ENCODE measurements at regions not wholly inside any gene's neighbourhood (a gene's known extent, or its start where the extent isn't known, plus 50 kb on each side); places are given as distances from the start of the nearest gene placed in this dataset.

DNA sequence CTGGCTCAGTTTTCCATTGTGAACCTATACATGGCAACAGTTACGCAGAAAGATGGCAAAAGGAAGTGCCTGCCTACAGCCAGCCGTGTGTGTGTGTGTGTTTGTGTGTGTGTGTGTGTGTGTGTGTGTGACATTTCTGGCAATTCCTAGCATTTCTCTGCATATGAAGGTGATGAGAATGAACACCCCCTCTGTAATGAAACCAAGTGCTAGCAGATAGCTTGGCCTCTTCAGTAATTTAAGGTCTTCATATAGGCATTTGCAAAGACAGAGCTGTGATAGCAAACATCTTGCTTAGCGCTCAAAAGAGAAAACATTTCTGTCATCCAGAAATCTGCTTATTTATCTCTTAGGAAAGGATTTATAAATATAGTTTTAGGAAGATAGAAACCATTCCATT is 389.1 kb downstream of the AACS start:
- Histone ChIP-seq H3K9me3 (no peaks in the 10 kb centered on the region), H3K36me3 (no peaks in the 10 kb centered on the region), H3K4me1 (no peaks in the 10 kb centered on the region), H3K27me3 (no peaks in the 10 kb centered on the region), H3K27ac (no peak overlapping the region), H3K4me3 (no peak overlapping the region)
- ATAC-seq (no peak), DNase-seq (no peak)
- TF ChIP-seq, protein P1, sequence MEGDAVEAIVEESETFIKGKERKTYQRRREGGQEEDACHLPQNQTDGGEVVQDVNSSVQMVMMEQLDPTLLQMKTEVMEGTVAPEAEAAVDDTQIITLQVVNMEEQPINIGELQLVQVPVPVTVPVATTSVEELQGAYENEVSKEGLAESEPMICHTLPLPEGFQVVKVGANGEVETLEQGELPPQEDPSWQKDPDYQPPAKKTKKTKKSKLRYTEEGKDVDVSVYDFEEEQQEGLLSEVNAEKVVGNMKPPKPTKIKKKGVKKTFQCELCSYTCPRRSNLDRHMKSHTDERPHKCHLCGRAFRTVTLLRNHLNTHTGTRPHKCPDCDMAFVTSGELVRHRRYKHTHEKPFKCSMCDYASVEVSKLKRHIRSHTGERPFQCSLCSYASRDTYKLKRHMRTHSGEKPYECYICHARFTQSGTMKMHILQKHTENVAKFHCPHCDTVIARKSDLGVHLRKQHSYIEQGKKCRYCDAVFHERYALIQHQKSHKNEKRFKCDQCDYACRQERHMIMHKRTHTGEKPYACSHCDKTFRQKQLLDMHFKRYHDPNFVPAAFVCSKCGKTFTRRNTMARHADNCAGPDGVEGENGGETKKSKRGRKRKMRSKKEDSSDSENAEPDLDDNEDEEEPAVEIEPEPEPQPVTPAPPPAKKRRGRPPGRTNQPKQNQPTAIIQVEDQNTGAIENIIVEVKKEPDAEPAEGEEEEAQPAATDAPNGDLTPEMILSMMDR (IDR thresholded peaks at IDR 0.05): no peak
- WGBS (ENCODE audit: insufficient coverage, low coverage, low lambda C conversion rate, missing lambda C conversion rate): 58% methylated on average over 3 of the region's 3 CpGs
- intact Hi-C loops (cut with DNase I): no loop called here

DNA sequence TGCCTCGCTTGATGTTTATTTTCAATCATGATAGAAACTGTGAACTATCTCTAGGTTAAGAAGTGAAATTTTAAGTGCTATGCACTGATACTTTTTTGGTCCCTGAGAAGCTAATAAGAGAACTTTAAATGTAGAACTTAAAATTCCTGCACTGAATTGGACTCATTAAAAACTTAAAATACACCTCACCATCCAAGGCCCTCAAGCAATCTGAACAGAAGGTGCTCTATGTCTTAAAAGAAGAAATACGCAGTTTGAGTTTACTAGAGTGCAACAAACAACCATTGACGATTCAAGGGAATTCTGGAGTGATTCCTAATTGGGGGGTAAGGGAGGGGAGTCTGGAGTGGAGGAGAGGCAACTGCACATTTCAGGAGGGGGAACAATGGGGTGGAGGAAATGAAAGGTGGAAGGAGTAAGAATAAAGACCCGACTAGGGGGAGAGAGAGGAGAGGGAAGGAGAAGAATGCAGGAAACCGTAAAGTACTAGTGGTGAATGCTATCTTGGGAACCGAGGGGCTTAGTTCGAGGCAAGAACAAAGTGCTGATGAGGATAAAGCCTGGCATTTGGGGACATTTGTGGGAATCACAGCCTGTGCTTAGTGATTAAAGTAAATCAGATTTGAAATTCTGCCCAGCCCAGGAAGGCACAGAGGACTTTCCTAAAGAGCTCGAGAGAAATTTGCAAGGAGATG is 389.7 kb downstream of the AACS start:
- Histone ChIP-seq H3K9me3 (no peaks in the 10 kb centered on the region), H3K27me3 (no peaks in the 10 kb centered on the region), H3K4me1 (no peaks in the 10 kb centered on the region), H3K36me3 (no peaks in the 10 kb centered on the region), H3K27ac (no peak overlapping the region), H3K4me3 (no peak overlapping the region)
- no peak for TF ChIP-seq POLR2A (IDR thresholded peaks at IDR 0.05)
- TF ChIP-seq, protein P1 (IDR thresholded peaks at IDR 0.05): no peak
- WGBS (ENCODE audit: insufficient coverage, low coverage, low lambda C conversion rate, missing lambda C conversion rate): 27% methylated on average over 8 of the region's 8 CpGs
- DNase-seq: no peak
- no peak for ATAC-seq
- intact Hi-C loops (cut with DNase I): no loop called here

DNA sequence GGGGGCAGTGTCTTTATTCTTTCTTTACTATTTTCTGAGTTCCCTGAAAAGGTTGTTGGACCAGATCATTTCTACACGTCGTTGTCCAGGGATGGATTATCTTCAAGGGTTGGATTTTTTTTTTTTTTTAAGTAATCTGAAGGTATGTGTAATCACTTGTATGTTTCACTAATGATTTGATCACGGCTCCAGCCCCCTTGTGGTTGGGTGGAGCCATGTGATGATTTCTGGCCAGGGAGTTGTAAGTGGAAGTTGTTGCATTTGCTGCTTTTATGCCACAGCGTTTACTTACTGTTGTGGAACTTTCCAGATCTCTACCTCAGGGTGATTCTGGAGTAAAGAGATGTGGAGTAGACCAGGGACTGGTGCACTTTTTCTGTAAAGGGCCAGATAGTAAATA is 390.3 kb downstream of the AACS start:
- 53% methylated on average over 4 of the region's 4 CpGs for WGBS (ENCODE audit: insufficient coverage, low coverage, low lambda C conversion rate, missing lambda C conversion rate)
- no peaks in the 10 kb centered on the region for H3K36me3 ChIP-seq
- no peaks in the 10 kb centered on the region for H3K4me1 ChIP-seq
- DNase-seq (no peak), ATAC-seq (no peak)
- no peak for TF ChIP-seq POLR2A (IDR thresholded peaks at IDR 0.05)
- TF ChIP-seq, protein P1 (IDR thresholded peaks at IDR 0.05): no peak
- intact Hi-C loops (cut with DNase I): no loop called here
- no peak overlapping the region for H3K4me3 ChIP-seq
- H3K27me3 ChIP-seq: no peaks in the 10 kb centered on the region
- H3K9me3 ChIP-seq: no peaks in the 10 kb centered on the region
- H3K27ac ChIP-seq: no peak overlapping the region

DNA sequence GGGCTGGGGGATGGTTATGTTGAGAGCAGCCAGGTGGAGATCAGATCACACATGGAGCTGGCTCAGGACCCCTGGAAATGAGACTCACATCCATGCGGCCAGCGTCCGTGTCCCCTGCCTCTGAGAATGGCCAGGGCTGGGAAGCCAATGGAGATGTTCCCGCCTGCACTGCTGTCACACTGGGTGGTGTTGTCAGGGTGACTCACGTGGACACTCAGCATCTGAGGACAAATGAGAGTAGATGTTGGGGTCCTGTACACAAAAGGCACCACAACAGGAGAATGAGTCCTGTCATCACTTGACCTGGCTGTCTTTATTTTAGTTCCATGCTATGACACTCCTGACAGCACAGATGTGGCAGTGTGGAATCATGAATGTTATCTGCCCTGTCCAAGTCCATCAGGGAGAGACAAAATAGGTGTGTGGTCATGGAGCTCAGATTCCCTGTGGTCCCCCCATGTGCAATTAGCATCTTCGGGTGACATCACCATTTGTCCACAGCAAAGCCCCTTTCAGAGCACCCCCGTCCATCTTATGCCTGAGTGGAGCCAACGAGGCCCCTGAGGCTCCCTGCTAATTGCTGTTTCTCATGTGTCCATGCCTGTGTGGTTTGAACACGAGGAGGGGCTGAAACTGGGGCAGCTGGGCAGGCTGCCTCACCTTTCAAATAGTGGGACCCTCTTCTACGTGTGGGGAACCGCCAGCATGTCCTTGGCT is 393.5 kb downstream of the AACS start:
- TF ChIP-seq, protein P1 (IDR thresholded peaks at IDR 0.05): no peak
- TF ChIP-seq POLR2A (IDR thresholded peaks at IDR 0.05): no peak
- no peaks in the 10 kb centered on the region for H3K4me1 ChIP-seq

More for the DNA sequence above, 393.5 kb downstream of the AACS start:
- no peaks in the 10 kb centered on the region for H3K36me3 ChIP-seq
- intact Hi-C loops (cut with DNase I): no loop called here
- H3K4me3 ChIP-seq: no peak overlapping the region
- ATAC-seq: no peak
- H3K27ac ChIP-seq: no peak overlapping the region
- no peaks in the 10 kb centered on the region for H3K27me3 ChIP-seq
- DNase-seq: no peak
- no peaks in the 10 kb centered on the region for H3K9me3 ChIP-seq
- WGBS (ENCODE audit: insufficient coverage, low coverage, low lambda C conversion rate, missing lambda C conversion rate): 53% methylated on average over 3 of the region's 11 CpGs
